ENCODE measurements at regions not wholly inside any gene's neighbourhood (a gene's known extent, or its start where the extent isn't known, plus 50 kb on each side); places are given as distances from the start of the nearest gene placed in this dataset.

DNA sequence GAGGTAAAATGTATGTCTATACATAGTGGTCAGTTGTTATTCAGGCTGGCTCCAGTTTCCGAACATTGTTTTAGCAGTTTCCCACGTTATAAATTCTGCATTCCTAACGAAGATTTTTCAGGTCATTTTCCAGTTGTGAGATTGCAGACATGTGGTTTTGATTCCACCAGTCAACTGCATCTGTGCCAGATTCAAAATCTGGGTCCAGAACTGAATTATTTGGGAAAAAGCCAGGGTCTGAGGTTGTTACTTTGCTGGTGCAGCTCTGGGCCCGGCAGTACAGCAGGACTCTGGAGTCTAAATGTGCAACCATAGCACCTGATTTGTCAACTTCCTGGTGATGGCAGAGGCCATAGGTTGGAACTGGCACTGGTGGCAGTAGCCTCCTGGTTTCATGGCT is 105.7 kb upstream of the MEGF10 start:
- no peak overlapping the region for H2BK120ac ChIP-seq (ENCODE audit: low read depth, low read length)
- in situ Hi-C loops (cut with MboI; ENCODE audit: low sequenced_read_pairs) = no loop called here
- H4K8ac ChIP-seq (ENCODE audit: low read depth in 2 of 2, low read length in 2 of 2) = no peak overlapping the region
- H3K36me3 ChIP-seq (ENCODE audit: control insufficient read depth, insufficient read depth, low read length) = no peaks in the 10 kb centered on the region
- no peaks in the 10 kb centered on the region for H3K9me1 ChIP-seq (ENCODE audit: insufficient read depth, low read length)
- H3K27me3 ChIP-seq (ENCODE audit: control insufficient read depth, insufficient read depth, low read length) = peaks cover 9% of the 10 kb centered on the region
- no peaks in the 10 kb centered on the region for H4K20me1 ChIP-seq (ENCODE audit: insufficient read depth, low read length)
- no peak overlapping the region for H2BK5ac ChIP-seq (ENCODE audit: low read depth, low read length, poor library complexity, severe bottlenecking)
- H2BK20ac ChIP-seq (ENCODE audit: low read depth, low read length) = no peak overlapping the region
- dilution Hi-C loops (cut with HindIII; ENCODE audit: low sequenced_read_pairs, unreplicated experiment) = no loop called here
- ATAC-seq (ENCODE audit: low read depth) = no peak
- POLR2A ChIA-PET (ENCODE audit: unreplicated experiment) = no interaction called here
- no peaks in the 10 kb centered on the region for H3K79me1 ChIP-seq (ENCODE audit: low read depth in 1 of 2, low read length in 2 of 2)
- no peaks in the 10 kb centered on the region for H3K4me1 ChIP-seq (ENCODE audit: control insufficient read depth, insufficient read depth, low read length)
- no peak overlapping the region for H3K4me2 ChIP-seq (ENCODE audit: low read depth, low read length)
- intact Hi-C loops (cut with micrococcal nuclease) = no loop called here
- H3K56ac ChIP-seq (ENCODE audit: extremely low read depth, insufficient read depth, low read length) = no peak overlapping the region
- no peak overlapping the region for H3K23ac ChIP-seq (ENCODE audit: low read depth, low read length)
- TF ChIP-seq BHLHE40 (IDR thresholded peaks at IDR 0.05; ENCODE audit: low read depth, low read length) = no peak
- TF ChIP-seq, protein P1, sequence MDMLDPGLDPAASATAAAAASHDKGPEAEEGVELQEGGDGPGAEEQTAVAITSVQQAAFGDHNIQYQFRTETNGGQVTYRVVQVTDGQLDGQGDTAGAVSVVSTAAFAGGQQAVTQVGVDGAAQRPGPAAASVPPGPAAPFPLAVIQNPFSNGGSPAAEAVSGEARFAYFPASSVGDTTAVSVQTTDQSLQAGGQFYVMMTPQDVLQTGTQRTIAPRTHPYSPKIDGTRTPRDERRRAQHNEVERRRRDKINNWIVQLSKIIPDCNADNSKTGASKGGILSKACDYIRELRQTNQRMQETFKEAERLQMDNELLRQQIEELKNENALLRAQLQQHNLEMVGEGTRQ (IDR thresholded peaks at IDR 0.05; ENCODE audit: low read depth, low read length) = no peak
- TF ChIP-seq SMC3 (IDR thresholded peaks at IDR 0.05; ENCODE audit: low read depth, low read length) = no peak
- no peak for TF ChIP-seq NFE2L2 (IDR thresholded peaks at IDR 0.05; ENCODE audit: low read depth, low read length)
- TF ChIP-seq RCOR1 (IDR thresholded peaks at IDR 0.05; ENCODE audit: insufficient replicate concordance, low read length) = no peak
- TF ChIP-seq FOS (IDR thresholded peaks at IDR 0.05; ENCODE audit: low read depth, low read length) = no peak
- TF ChIP-seq MAZ (IDR thresholded peaks at IDR 0.05; ENCODE audit: borderline replicate concordance, low read depth, low read length) = no peak
- TF ChIP-seq MXI1 (IDR thresholded peaks at IDR 0.05; ENCODE audit: borderline replicate concordance, low read depth, low read length) = no peak
- H3K9ac ChIP-seq (ENCODE audit: low read depth, low read length) = no peak overlapping the region
- no peak overlapping the region for H3K14ac ChIP-seq (replicated peaks; ENCODE audit: low read depth, low read length)
- H3K27ac ChIP-seq (ENCODE audit: insufficient read depth, low read length) = no peak overlapping the region
- H3K9me3 ChIP-seq (ENCODE audit: control insufficient read depth, insufficient read depth, low read length) = no peaks in the 10 kb centered on the region; the same call in 1 of the 2 replicates
- CTCF ChIA-PET = interaction anchor here (0.6 kb wide), 1 partner anchor 10 kb away, joined by 3 read pairs; no protein-coding TSS in a partner anchor
- H3K4me3 ChIP-seq (ENCODE audit: insufficient read depth, low read depth, low read length) = no peak overlapping the region
- H3K4ac ChIP-seq (ENCODE audit: low read depth, low read length) = no peak overlapping the region
- H2AK9ac ChIP-seq (replicated peaks; ENCODE audit: low read depth, low read length, poor library complexity) = no peak overlapping the region
- 64% methylated on average over 2 of the region's 4 CpGs; no CpG with 5 or more reads in 1 of the 2 experiments for WGBS, 2 experiments (ENCODE audit: extremely low coverage in 2 of 2, insufficient read length in 1 of 2)
- H4K91ac ChIP-seq (ENCODE audit: insufficient read depth, low read depth, low read length) = no peak overlapping the region
- H3K18ac ChIP-seq (ENCODE audit: low read depth, low read length) = no peak overlapping the region
- DNase-seq = no peak
- H2AK5ac ChIP-seq (ENCODE audit: low read depth, low read length) = no peak overlapping the region
- no peak overlapping the region for H4K5ac ChIP-seq (ENCODE audit: low read depth, low read length)
- H2AFZ ChIP-seq (replicated peaks; ENCODE audit: low read length, poor library complexity) = no peak overlapping the region
- no peak overlapping the region for H2BK15ac ChIP-seq (ENCODE audit: low read depth, low read length)
- no TSS peak for BruUV-seq (replicated peaks)

Data from IMR-90 (cell line).